ENCODE measurements at regions not wholly inside any gene's neighbourhood (a gene's known extent, or its start where the extent isn't known, plus 50 kb on each side); places are given as distances from the start of the nearest gene placed in this dataset.

DNA sequence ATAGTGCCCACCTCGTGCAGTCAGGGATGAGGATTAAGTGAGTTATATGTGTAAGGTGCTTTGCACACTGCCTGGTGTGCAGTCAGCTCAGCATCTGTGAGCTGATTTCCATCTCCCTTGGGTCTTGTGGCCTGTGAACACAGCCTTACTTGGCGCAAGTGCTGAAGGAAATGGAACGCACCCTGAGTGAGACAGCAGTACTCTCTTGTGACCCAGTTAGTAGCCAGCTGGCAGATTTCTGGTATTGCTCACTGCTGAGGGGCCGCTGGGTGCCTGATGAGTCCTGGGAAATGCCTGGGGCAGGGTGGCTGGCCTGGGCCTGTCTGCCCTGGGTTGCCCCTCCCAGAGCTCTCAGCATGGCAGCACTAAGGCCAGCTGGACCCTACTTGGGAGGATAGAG is 90.9 kb upstream of the BOD1 start:
- Histone ChIP-seq H3K4me3 (ENCODE audit: low read depth, low read length) (no peak overlapping the region; the same call in 1 of the 2 replicates), H3K36me3 (ENCODE audit: insufficient read depth, low read length) (no peaks in the 10 kb centered on the region), H3K27me3 (ENCODE audit: insufficient read depth, low read length) (no peaks in the 10 kb centered on the region), H3K4me1 (ENCODE audit: control insufficient read depth, insufficient read depth, low read length, unreplicated experiment) (peaks cover 18% of the 10 kb centered on the region), H3K27ac (ENCODE audit: low read depth, low read length) (peak overlapping the region; percentile 52; the same call in 1 of the 2 replicates), H2AFZ (ENCODE audit: low read length, unreplicated experiment) (no peak overlapping the region), H3K79me2 (ENCODE audit: control insufficient read depth, insufficient read depth, low read length, unreplicated experiment) (no peaks in the 10 kb centered on the region)

DNA sequence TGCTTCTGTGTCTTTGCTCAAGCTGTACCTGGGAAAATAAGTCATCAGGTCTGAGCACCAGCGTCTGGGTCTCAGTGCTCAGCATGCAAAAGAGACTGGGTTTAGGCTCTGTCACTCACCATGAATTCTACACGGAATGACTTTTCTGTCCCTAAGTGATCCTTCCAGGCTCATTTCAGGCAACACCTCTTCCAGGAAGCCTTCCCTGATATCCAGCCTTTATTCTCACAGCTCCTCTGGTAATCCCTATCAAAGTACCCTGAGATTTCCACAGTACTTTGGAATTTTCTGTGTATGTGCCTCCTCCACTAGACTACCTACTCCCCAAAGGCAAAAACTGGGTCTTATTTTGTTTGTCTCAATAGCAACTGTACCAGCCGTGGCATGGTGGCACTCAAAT is 92.7 kb upstream of the BOD1 start:
- Histone ChIP-seq H3K4me1 (ENCODE audit: control insufficient read depth, insufficient read depth, low read length, unreplicated experiment) (peaks cover 19% of the 10 kb centered on the region), H3K4me3 (ENCODE audit: low read depth, low read length) (no peak overlapping the region), H3K27me3 (ENCODE audit: insufficient read depth, low read length) (no peaks in the 10 kb centered on the region), H3K27ac (ENCODE audit: low read depth, low read length) (no peak overlapping the region), H3K79me2 (ENCODE audit: control insufficient read depth, insufficient read depth, low read length, unreplicated experiment) (no peaks in the 10 kb centered on the region), H3K36me3 (ENCODE audit: insufficient read depth, low read length) (no peaks in the 10 kb centered on the region), H2AFZ (ENCODE audit: low read length, unreplicated experiment) (no peak overlapping the region)

GRCh38 chr5:173709761-173710160 is 93.3 kb upstream of the BOD1 start:
- Histone ChIP-seq H3K4me1 (ENCODE audit: control insufficient read depth, insufficient read depth, low read length, unreplicated experiment) (peaks cover 25% of the 10 kb centered on the region), H3K36me3 (ENCODE audit: insufficient read depth, low read length) (no peaks in the 10 kb centered on the region), H3K79me2 (ENCODE audit: control insufficient read depth, insufficient read depth, low read length, unreplicated experiment) (no peaks in the 10 kb centered on the region), H3K27ac (ENCODE audit: low read depth, low read length) (no peak overlapping the region), H2AFZ (ENCODE audit: low read length, unreplicated experiment) (no peak overlapping the region), H3K4me3 (ENCODE audit: low read depth, low read length) (no peak overlapping the region), H3K27me3 (ENCODE audit: insufficient read depth, low read length) (no peaks in the 10 kb centered on the region)

DNA sequence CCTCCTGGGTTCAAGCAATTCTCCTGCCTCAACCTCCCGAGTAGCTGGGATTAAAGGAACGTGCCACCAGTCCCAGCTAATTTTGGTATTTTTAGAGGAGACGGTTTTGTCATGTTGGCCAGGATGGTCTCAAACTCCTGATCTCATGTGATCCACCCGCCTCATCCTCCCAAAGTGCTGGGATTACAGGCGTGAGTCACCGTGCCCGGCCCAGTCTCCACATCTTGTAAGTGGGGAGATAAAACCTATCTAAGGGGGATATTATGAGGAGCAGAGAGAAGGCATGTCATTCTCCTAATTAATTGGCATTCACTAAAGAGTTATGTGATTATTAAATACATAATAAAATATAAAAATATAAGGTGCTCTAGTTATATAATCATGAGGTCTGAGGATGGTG is 94.1 kb upstream of the BOD1 start:
- H3K4me1 ChIP-seq (ENCODE audit: control insufficient read depth, insufficient read depth, low read length, unreplicated experiment), result peaks cover 32% of the 10 kb centered on the region
- no peak overlapping the region for H3K27ac ChIP-seq (ENCODE audit: low read depth, low read length)
- H3K4me3 ChIP-seq (ENCODE audit: low read depth, low read length), result no peak overlapping the region
- no peaks in the 10 kb centered on the region for H3K36me3 ChIP-seq (ENCODE audit: insufficient read depth, low read length)
- no peaks in the 10 kb centered on the region for H3K79me2 ChIP-seq (ENCODE audit: control insufficient read depth, insufficient read depth, low read length, unreplicated experiment)
- H3K27me3 ChIP-seq (ENCODE audit: insufficient read depth, low read length), result no peaks in the 10 kb centered on the region
- H2AFZ ChIP-seq (ENCODE audit: low read length, unreplicated experiment), result no peak overlapping the region

DNA sequence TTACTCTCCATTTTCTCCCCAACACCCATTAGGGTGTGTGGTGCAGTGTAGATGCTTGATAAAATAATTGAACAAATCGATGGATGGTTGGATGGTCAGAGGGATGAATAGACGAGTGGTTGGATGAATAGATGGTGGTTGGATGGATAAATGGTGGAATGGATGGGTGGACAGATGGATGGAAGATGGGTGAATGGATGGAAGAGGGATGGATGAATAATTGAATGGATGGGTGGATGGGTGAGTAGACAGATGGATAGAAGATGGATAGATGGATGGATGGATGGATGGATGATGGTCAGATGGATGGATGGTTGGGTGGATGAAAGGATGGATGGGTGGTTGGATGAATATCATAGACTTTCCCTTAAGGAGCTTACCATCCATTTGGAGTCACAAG is 95.0 kb upstream of the BOD1 start:
- no peaks in the 10 kb centered on the region for H3K36me3 ChIP-seq (ENCODE audit: insufficient read depth, low read length)
- H3K27me3 ChIP-seq (ENCODE audit: insufficient read depth, low read length), result no peaks in the 10 kb centered on the region
- no peak overlapping the region for H2AFZ ChIP-seq (ENCODE audit: low read length, unreplicated experiment)
- H3K4me1 ChIP-seq (ENCODE audit: control insufficient read depth, insufficient read depth, low read length, unreplicated experiment), result peaks cover 34% of the 10 kb centered on the region
- H3K27ac ChIP-seq (ENCODE audit: low read depth, low read length), result no peak overlapping the region
- no peaks in the 10 kb centered on the region for H3K79me2 ChIP-seq (ENCODE audit: control insufficient read depth, insufficient read depth, low read length, unreplicated experiment)
- H3K4me3 ChIP-seq (ENCODE audit: low read depth, low read length), result no peak overlapping the region

- Histone ChIP-seq H2AFZ (ENCODE audit: low read length, unreplicated experiment) (no peak overlapping the region), H3K79me2 (ENCODE audit: control insufficient read depth, insufficient read depth, low read length, unreplicated experiment) (no peaks in the 10 kb centered on the region), H3K27me3 (ENCODE audit: insufficient read depth, low read length) (no peaks in the 10 kb centered on the region), H3K4me3 (ENCODE audit: low read depth, low read length) (no peak overlapping the region), H3K27ac (ENCODE audit: low read depth, low read length) (no peak overlapping the region), H3K4me1 (ENCODE audit: control insufficient read depth, insufficient read depth, low read length, unreplicated experiment) (peaks cover 22% of the 10 kb centered on the region), H3K36me3 (ENCODE audit: insufficient read depth, low read length) (no peaks in the 10 kb centered on the region)
Measured at GRCh38 chr5:173712609-173713175, 96.2 kb upstream of the BOD1 start.

DNA sequence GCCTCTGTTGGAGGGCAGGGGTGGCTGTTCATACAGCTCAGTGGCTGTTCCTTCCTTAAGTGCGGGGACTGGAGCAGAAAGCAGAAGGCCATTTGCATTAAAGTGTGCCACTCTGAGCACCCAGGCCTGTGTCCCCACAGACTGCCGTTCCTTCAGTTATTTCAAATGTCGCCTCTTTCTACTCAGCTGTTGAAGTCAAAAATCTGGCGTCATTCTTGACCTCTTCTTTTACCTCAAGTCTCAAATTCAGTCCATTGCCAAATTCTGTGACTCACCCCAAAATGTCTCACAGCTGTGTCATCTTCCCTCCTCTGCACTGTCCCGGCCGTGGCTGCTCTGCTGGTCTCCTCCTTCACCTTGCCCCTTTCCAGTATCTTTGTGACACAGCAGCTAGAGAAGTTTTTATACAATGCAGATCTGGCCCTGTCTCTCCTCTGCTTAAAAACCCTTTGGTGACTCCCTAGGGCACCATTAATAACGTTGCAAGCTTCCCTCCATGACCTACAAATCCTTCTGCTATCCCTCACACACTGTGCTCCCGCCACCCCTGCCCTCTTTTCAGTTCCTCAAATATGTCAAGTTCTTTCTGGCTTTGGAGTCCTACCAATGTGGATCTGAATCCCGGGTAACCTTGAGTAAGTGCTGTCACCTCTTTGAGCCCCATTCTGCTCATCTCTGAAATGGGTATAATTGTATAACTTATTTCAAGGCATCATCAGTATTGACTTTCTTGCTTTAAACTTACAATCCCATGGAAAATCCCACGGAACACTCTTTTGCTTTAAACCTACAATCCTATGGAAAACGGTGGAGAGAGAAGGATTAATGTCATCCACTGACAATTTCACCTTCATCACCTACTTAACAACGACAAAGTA is 98.3 kb upstream of the BOD1 start:
- Histone ChIP-seq H3K4me1 (ENCODE audit: control insufficient read depth, insufficient read depth, low read length, unreplicated experiment) (peaks cover 17% of the 10 kb centered on the region), H3K4me3 (ENCODE audit: low read depth, low read length) (no peak overlapping the region)

DNA sequence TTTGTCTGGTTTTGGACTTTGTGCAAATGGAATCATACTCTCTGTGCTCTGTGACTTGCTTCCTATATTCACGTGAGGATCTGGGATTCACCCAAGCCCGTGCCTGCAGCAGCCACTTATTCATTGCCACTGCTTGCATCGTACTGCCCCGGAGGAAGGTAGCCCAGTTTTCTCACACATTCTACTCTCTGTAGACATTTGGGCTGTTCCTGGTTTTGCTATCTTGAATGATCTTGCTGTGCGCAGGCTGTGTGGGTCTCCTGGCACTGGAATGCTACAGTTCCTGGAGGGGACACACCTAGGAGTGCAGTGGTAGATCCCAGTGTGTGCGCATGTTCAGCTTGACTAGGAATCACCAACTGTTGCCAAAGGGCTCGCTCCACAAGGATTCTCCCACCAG is 99.2 kb upstream of the BOD1 start:
- Histone ChIP-seq H3K27me3 (ENCODE audit: insufficient read depth, low read length) (no peaks in the 10 kb centered on the region), H3K4me1 (ENCODE audit: control insufficient read depth, insufficient read depth, low read length, unreplicated experiment) (peaks cover 17% of the 10 kb centered on the region), H3K79me2 (ENCODE audit: control insufficient read depth, insufficient read depth, low read length, unreplicated experiment) (no peaks in the 10 kb centered on the region), H3K4me3 (ENCODE audit: low read depth, low read length) (no peak overlapping the region), H3K27ac (ENCODE audit: low read depth, low read length) (no peak overlapping the region), H3K36me3 (ENCODE audit: insufficient read depth, low read length) (no peaks in the 10 kb centered on the region), H2AFZ (ENCODE audit: low read length, unreplicated experiment) (no peak overlapping the region)

More for the DNA sequence above, 98.3 kb upstream of the BOD1 start:
- Histone ChIP-seq H3K27ac (ENCODE audit: low read depth, low read length) (peak overlapping the region; percentile 48), H3K79me2 (ENCODE audit: control insufficient read depth, insufficient read depth, low read length, unreplicated experiment) (no peaks in the 10 kb centered on the region), H3K36me3 (ENCODE audit: insufficient read depth, low read length) (no peaks in the 10 kb centered on the region), H2AFZ (ENCODE audit: low read length, unreplicated experiment) (peak overlapping the region; percentile 16), H3K27me3 (ENCODE audit: insufficient read depth, low read length) (no peaks in the 10 kb centered on the region)

DNA sequence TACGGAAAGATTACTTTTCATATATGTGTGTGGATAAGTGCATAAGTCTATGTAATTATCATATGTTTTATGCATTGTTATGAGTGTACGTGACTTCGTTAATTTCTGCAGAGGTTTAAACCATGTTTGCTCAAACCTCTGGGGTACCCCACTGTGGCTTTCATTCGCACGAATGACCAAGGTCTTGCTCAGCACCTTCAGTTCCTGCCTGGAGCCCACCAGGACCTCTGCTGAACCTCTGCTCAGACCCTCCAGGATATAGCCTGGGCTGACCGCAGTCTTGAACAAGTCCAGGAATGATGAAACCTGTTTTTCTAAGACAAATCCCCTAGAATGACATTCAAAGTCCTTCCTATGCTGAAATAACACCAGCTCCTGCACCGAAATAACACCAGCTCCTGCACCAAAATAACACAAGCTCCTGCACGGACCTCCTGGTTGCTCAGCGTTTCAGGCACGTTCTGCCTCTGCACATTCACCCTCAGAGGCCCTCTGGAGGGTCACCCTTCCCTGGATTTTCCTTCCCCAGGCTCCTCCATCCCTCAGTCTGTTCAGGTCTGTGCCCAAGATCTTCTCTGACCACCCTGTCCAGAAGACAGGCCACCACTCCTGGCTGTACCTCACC is 99.7 kb upstream of the BOD1 start:
- Histone ChIP-seq H3K27ac (ENCODE audit: low read depth, low read length) (no peak overlapping the region), H3K27me3 (ENCODE audit: insufficient read depth, low read length) (no peaks in the 10 kb centered on the region), H3K36me3 (ENCODE audit: insufficient read depth, low read length) (no peaks in the 10 kb centered on the region), H3K79me2 (ENCODE audit: control insufficient read depth, insufficient read depth, low read length, unreplicated experiment) (no peaks in the 10 kb centered on the region), H3K4me1 (ENCODE audit: control insufficient read depth, insufficient read depth, low read length, unreplicated experiment) (peaks cover 17% of the 10 kb centered on the region), H2AFZ (ENCODE audit: low read length, unreplicated experiment) (no peak overlapping the region), H3K4me3 (ENCODE audit: low read depth, low read length) (no peak overlapping the region)

- H3K79me2 ChIP-seq (ENCODE audit: control insufficient read depth, insufficient read depth, low read length, unreplicated experiment), result no peaks in the 10 kb centered on the region
Measured at GRCh38 chr5:173717959-173718358, 101.5 kb upstream of the BOD1 start.

More at GRCh38 chr5:173717959-173718358, 101.5 kb upstream of the BOD1 start:
- Histone ChIP-seq H3K4me3 (ENCODE audit: low read depth, low read length) (no peak overlapping the region), H3K4me1 (ENCODE audit: control insufficient read depth, insufficient read depth, low read length, unreplicated experiment) (peaks cover 17% of the 10 kb centered on the region), H2AFZ (ENCODE audit: low read length, unreplicated experiment) (no peak overlapping the region), H3K36me3 (ENCODE audit: insufficient read depth, low read length) (no peaks in the 10 kb centered on the region), H3K27me3 (ENCODE audit: insufficient read depth, low read length) (no peaks in the 10 kb centered on the region), H3K27ac (ENCODE audit: low read depth, low read length) (no peak overlapping the region)

Data from ACC112 (cell line).